Glutamatergic neuron (in vitro differentiated cells): ENCODE measurements at regions not wholly inside any gene's neighbourhood (a gene's known extent, or its start where the extent isn't known, plus 50 kb on each side); places are given as distances from the start of the nearest gene placed in this dataset.
"Not testable (repeated sequence)": the region's sequence is repeated elsewhere in the genome, so short reads cannot be mapped to it uniquely, and the experiment has no call there.

Source experiments
- DNase-seq: peaks from one replicate; pipeline ENCODE4 v3.0.0; 2022
- H3K27ac Mint-ChIP-seq: one replicate; pipeline ENCODE4 v1.8.0; 2020; ENCODE audit warnings: mild to moderate bottlenecking, mixed read lengths, inconsistent platforms; ENCODE audit not compliant: unreplicated experiment
- H3K27me3 Mint-ChIP-seq: one replicate; pipeline ENCODE4 v1.8.0; 2020; ENCODE audit warnings: mild to moderate bottlenecking, moderate library complexity, mixed read lengths, inconsistent platforms; ENCODE audit not compliant: unreplicated experiment
- H3K36me3 Mint-ChIP-seq: one replicate; pipeline ENCODE4 v1.8.0; 2020; ENCODE audit warnings: mild to moderate bottlenecking, mixed read lengths, inconsistent platforms; ENCODE audit not compliant: unreplicated experiment
- H3K4me1 Mint-ChIP-seq: one replicate; pipeline ENCODE4 v1.8.0; 2020; ENCODE audit warnings: mild to moderate bottlenecking, low read depth, mixed read lengths, inconsistent platforms; ENCODE audit not compliant: unreplicated experiment
- H3K4me3 Mint-ChIP-seq: one replicate; pipeline ENCODE4 v1.8.0; 2020; ENCODE audit warnings: mild to moderate bottlenecking, mixed read lengths, inconsistent platforms; ENCODE audit not compliant: unreplicated experiment
- H3K9me3 Mint-ChIP-seq: one replicate; pipeline ENCODE4 v1.8.0; 2020; ENCODE audit warnings: mild to moderate bottlenecking, moderate library complexity, mixed read lengths, inconsistent platforms; ENCODE audit not compliant: unreplicated experiment
- CTCF ChIP-seq: fragments of 200-600 bp; sonication (generic); IDR thresholded peaks from one replicate; pipeline ENCODE4 v1.5.0; 2021; ENCODE audit not compliant: partially characterized antibody, unreplicated experiment

GRCh38 chrX:51098046-51098445, 187.5 kb downstream of the BMP15 start:
- no peaks in the 10 kb centered on the region for H3K9me3 Mint-ChIP-seq
- no peak for DNase-seq
- H3K4me3 Mint-ChIP-seq: no peak overlapping the region
- no peaks in the 10 kb centered on the region for H3K36me3 Mint-ChIP-seq
- no peak overlapping the region for H3K27ac Mint-ChIP-seq
- H3K4me1 Mint-ChIP-seq: no peaks in the 10 kb centered on the region
- no peaks in the 10 kb centered on the region for H3K27me3 Mint-ChIP-seq
- TF ChIP-seq CTCF: no peak

- H3K4me1 Mint-ChIP-seq, H3K27ac Mint-ChIP-seq, H3K9me3 Mint-ChIP-seq, DNase-seq, H3K4me3 Mint-ChIP-seq, H3K36me3 Mint-ChIP-seq, H3K27me3 Mint-ChIP-seq: not testable (repeated sequence)
Observed at GRCh38 chrX:51119058-51119926, 208.8 kb downstream of the BMP15 start.

GRCh38 chrX:51125743-51126142, 206.9 kb upstream of the NUDT10 start:
- H3K9me3 Mint-ChIP-seq, H3K27ac Mint-ChIP-seq, H3K36me3 Mint-ChIP-seq, H3K27me3 Mint-ChIP-seq, H3K4me1 Mint-ChIP-seq, H3K4me3 Mint-ChIP-seq, DNase-seq: not testable (repeated sequence)

GRCh38 chrX:51144828-51145442, 187.7 kb upstream of the NUDT10 start:
- Mint-ChIP-seq H3K9me3 (no peaks in the 10 kb centered on the region), H3K27ac (no peak overlapping the region), H3K4me3 (no peak overlapping the region), H3K36me3 (no peaks in the 10 kb centered on the region), H3K27me3 (no peaks in the 10 kb centered on the region), H3K4me1 (no peaks in the 10 kb centered on the region)
- DNase-seq: peak; percentile 40
- peak; percentile 69 for TF ChIP-seq CTCF

GRCh38 chrX:51148848-51149247, 183.8 kb upstream of the NUDT10 start:
- Mint-ChIP-seq H3K36me3 (no peaks in the 10 kb centered on the region), H3K9me3 (no peaks in the 10 kb centered on the region), H3K27ac (no peak overlapping the region), H3K4me1 (no peaks in the 10 kb centered on the region), H3K27me3 (no peaks in the 10 kb centered on the region), H3K4me3 (no peak overlapping the region)
- DNase-seq: no peak
- TF ChIP-seq CTCF: no peak

GRCh38 chrX:51151734-51152133, 180.9 kb upstream of the NUDT10 start:
- Mint-ChIP-seq H3K27ac (no peak overlapping the region), H3K27me3 (no peaks in the 10 kb centered on the region), H3K36me3 (no peaks in the 10 kb centered on the region), H3K9me3 (no peaks in the 10 kb centered on the region), H3K4me1 (no peaks in the 10 kb centered on the region), H3K4me3 (no peak overlapping the region)
- no peak for TF ChIP-seq CTCF
- DNase-seq: no peak
